ENCODE measurements at regions not wholly inside any gene's neighbourhood (a gene's known extent, or its start where the extent isn't known, plus 50 kb on each side); places are given as distances from the start of the nearest gene placed in this dataset.

GRCh38 chr10:58019863-58020537 is 247.7 kb downstream of the IPMK start:
- TF ChIP-seq, protein P1, sequence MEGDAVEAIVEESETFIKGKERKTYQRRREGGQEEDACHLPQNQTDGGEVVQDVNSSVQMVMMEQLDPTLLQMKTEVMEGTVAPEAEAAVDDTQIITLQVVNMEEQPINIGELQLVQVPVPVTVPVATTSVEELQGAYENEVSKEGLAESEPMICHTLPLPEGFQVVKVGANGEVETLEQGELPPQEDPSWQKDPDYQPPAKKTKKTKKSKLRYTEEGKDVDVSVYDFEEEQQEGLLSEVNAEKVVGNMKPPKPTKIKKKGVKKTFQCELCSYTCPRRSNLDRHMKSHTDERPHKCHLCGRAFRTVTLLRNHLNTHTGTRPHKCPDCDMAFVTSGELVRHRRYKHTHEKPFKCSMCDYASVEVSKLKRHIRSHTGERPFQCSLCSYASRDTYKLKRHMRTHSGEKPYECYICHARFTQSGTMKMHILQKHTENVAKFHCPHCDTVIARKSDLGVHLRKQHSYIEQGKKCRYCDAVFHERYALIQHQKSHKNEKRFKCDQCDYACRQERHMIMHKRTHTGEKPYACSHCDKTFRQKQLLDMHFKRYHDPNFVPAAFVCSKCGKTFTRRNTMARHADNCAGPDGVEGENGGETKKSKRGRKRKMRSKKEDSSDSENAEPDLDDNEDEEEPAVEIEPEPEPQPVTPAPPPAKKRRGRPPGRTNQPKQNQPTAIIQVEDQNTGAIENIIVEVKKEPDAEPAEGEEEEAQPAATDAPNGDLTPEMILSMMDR (conservative IDR thresholded peaks at IDR 0.05; ENCODE audit: low read depth, low read length) = no peak
- no peak overlapping the region for H3K4me3 ChIP-seq (ENCODE audit: low read length)
- DNase-seq (ENCODE audit: low read depth) = no peak

DNA sequence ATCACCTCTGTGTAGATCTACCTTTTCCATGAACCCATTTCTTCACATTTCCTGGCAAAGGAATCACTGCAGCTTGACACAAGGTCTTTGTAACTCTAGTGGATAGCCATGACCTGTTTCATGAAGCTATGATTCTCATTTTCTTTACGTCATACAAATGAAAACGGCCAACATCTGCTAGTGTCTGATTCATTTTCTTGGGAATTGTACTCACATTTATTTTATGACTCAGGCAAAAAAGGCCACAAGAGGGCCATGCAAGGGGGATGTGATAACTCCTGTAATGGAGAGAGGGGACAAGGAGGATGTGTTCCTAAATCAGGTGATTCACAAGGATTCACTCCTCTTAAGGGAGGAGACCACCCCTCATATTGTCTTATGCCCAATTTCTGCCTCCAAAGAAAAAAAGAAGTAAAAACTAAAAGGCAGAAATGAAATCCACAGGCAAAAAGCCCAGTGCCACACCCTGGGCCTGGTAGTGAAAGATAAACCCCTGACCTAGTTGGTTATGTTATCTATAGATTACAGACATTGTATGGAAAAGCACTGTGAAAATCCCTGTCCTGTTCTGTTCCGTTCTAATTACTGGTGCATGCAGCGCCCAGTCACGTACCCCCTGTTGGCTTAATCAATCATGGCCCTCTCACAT is 249.9 kb downstream of the IPMK start:
- H3K4me3 ChIP-seq (ENCODE audit: low read length) = no peak overlapping the region
- TF ChIP-seq, protein P1 (conservative IDR thresholded peaks at IDR 0.05; ENCODE audit: low read depth, low read length) = peak; percentile 19
- no peak for DNase-seq (ENCODE audit: low read depth)

GRCh38 chr10:58016614-58017013 is 251.1 kb downstream of the IPMK start:
- TF ChIP-seq, protein P1 (conservative IDR thresholded peaks at IDR 0.05; ENCODE audit: low read depth, low read length) = no peak
- no peak overlapping the region for H3K4me3 ChIP-seq (ENCODE audit: low read length)
- DNase-seq (ENCODE audit: low read depth) = no peak

- DNase-seq (ENCODE audit: low read depth) = no peak
- H3K4me3 ChIP-seq (ENCODE audit: low read length) = no peak overlapping the region
- TF ChIP-seq, protein P1 (conservative IDR thresholded peaks at IDR 0.05; ENCODE audit: low read depth, low read length) = no peak
Observed at GRCh38 chr10:58014436-58014835, 253.3 kb downstream of the IPMK start.

DNA sequence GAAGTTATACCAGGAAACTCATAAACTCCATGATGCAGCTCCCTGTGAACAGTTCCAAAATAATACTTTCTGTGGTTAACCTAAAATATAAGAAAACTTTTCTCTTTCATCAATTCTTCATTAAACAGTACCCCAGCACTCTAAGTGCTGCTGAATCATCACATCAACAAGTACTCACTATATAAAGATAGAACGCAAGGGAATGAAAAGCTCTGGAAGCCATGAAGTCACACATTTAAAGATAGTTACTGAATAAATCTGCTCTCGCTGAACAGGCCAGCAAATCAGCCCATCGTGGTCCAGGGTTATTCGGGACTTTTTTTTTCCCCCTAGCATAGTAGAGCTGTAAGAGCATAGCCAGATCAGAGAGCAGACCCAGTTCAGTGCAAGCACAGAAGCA is 254.3 kb downstream of the IPMK start:
- no peak overlapping the region for H3K4me3 ChIP-seq (ENCODE audit: low read length)
- no peak for DNase-seq (ENCODE audit: low read depth)
- TF ChIP-seq, protein P1 (conservative IDR thresholded peaks at IDR 0.05; ENCODE audit: low read depth, low read length) = no peak

DNA sequence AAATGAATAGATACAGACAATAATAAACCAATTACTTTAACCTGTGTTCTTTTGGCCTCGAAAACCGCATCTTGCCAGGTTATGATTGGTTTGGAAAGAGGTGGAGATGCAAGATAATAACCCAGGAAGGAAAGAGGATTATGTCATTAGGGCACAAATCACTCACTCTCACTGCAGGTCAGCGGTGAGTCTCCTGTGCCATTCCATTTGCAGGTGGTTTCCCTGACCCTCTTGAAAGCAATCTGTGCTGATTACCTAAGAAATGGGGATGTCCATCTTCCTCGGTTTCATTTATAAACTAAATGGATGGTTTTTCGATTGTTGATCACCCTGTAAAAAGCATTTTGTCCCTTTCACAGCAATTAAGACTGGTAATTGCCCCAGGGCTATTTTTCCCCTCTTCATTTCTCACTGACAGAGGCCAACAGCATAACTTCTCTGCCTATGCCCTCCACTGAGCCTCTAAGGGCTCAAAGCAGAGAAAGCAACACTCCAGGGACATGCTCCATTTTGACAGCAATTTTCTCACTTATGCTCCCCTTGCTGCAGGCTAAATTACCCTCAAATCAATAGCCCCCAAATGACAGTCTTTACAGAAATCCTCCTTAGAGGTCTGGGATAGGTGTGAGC is 257.5 kb downstream of the IPMK start:
- TF ChIP-seq, protein P1 (conservative IDR thresholded peaks at IDR 0.05; ENCODE audit: low read depth, low read length) = no peak
- DNase-seq (ENCODE audit: low read depth) = no peak
- H3K4me3 ChIP-seq (ENCODE audit: low read length) = no peak overlapping the region
